Breast epithelium (tissue), 4 donors: ENCODE measurements at regions not wholly inside any gene's neighbourhood (a gene's known extent, or its start where the extent isn't known, plus 50 kb on each side); places are given as distances from the start of the nearest gene placed in this dataset.

Experiments used
- DNase-seq, 2 donors: peaks; one replicate each; pipeline ENCODE4 v3.0.0-alpha.2; 2019; ENCODE audit warnings: low spot score in 2 of 2
- H3K27ac ChIP-seq, 2 donors: fragments of 200-600 bp; sonication (generic) in 1 of 2; one replicate each; pipeline ENCODE4 v1.5.1; 2016 to 2019; ENCODE audit warnings: mild to moderate bottlenecking in 1 of 2
- H3K27me3 ChIP-seq, 2 donors: fragments of 200-600 bp; sonication (generic) in 1 of 2; one replicate each; pipeline versions ENCODE4 v1.5.1 to v1.6.0; 2017 to 2019; ENCODE audit warnings: control low read depth in 1 of 2, mild to moderate bottlenecking in 1 of 2
- H3K36me3 ChIP-seq: fragments of 200-600 bp; one replicate; pipeline ENCODE4 v1.5.1; 2019
- H3K4me1 ChIP-seq, 2 donors: fragments of 200-600 bp; sonication (generic); one replicate each; pipeline ENCODE4 v1.5.1; 2016 to 2019; ENCODE audit warnings: control low read depth in 1 of 2
- H3K4me3 ChIP-seq, 3 donors: fragments of 200-600 bp; sonication (generic); 1 replicate in 2 of 3; 2 replicates in 1 of 3; pipeline ENCODE4 v1.5.1; 2016 to 2019; ENCODE audit warnings: mild to moderate bottlenecking in 3 of 3, moderate library complexity in 2 of 3
- H3K9me3 ChIP-seq, 2 donors: fragments of 200-600 bp; sonication (generic) in 1 of 2; one replicate each; pipeline ENCODE4 v1.5.1; 2016 to 2019; ENCODE audit warnings: control low read depth in 1 of 2
- POLR2A ChIP-seq: fragments of 450-650 bp; IDR thresholded peaks from one replicate; pipeline ENCODE4 v1.6.1; 2016; ENCODE audit warnings: antibody characterized with exemption, mild to moderate bottlenecking, moderate library complexity
- POLR2AphosphoS5 ChIP-seq, 3 donors: sonication (generic); formaldehyde crosslinking; IDR thresholded peaks; one replicate each; pipeline ENCODE4 v1.6.1; 2017; ENCODE audit warnings: antibody characterized with exemption in 3 of 3
- intact Hi-C: fragments of 100-400 bp; cut with DNase I; formaldehyde crosslinking; loops from one replicate; pipeline ENCODE4 v1.15.1; 2023; ENCODE audit warnings: low total_unique reads
- TF ChIP-seq, protein P1 (sequence below), 3 donors: fragments of 450-650 bp; IDR thresholded peaks; one replicate each; pipeline ENCODE4 v1.5.1; 2016 to 2017; ENCODE audit warnings: antibody characterized with exemption in 3 of 3, mild to moderate bottlenecking in 3 of 3, moderate library complexity in 3 of 3

- Histone ChIP-seq H3K4me3 (no peak overlapping the region), H3K4me1 (no peaks in the 10 kb centered on the region), H3K27ac (no peak overlapping the region), H3K36me3 (no peaks in the 10 kb centered on the region), H3K9me3 (no peaks in the 10 kb centered on the region), H3K27me3 (no peaks in the 10 kb centered on the region)
- intact Hi-C loops: no loop called here
- DNase-seq: no peak
- no peak for TF ChIP-seq POLR2AphosphoS5 (IDR thresholded peaks at IDR 0.05)
- TF ChIP-seq, protein P1, sequence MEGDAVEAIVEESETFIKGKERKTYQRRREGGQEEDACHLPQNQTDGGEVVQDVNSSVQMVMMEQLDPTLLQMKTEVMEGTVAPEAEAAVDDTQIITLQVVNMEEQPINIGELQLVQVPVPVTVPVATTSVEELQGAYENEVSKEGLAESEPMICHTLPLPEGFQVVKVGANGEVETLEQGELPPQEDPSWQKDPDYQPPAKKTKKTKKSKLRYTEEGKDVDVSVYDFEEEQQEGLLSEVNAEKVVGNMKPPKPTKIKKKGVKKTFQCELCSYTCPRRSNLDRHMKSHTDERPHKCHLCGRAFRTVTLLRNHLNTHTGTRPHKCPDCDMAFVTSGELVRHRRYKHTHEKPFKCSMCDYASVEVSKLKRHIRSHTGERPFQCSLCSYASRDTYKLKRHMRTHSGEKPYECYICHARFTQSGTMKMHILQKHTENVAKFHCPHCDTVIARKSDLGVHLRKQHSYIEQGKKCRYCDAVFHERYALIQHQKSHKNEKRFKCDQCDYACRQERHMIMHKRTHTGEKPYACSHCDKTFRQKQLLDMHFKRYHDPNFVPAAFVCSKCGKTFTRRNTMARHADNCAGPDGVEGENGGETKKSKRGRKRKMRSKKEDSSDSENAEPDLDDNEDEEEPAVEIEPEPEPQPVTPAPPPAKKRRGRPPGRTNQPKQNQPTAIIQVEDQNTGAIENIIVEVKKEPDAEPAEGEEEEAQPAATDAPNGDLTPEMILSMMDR (IDR thresholded peaks at IDR 0.05): no peak
- no peak for TF ChIP-seq POLR2A
These were observed 434.4 kb upstream of the PDE3A start for GRCh38 chr12:19933924-19934323.

- intact Hi-C loops: no loop called here
- Histone ChIP-seq H3K4me3 (no peak overlapping the region), H3K27ac (no peak overlapping the region), H3K36me3 (no peaks in the 10 kb centered on the region), H3K4me1 (no peaks in the 10 kb centered on the region), H3K9me3 (no peaks in the 10 kb centered on the region), H3K27me3 (no peaks in the 10 kb centered on the region)
- TF ChIP-seq POLR2AphosphoS5 (IDR thresholded peaks at IDR 0.05) (no peak), POLR2A (no peak)
- TF ChIP-seq, protein P1 (IDR thresholded peaks at IDR 0.05): no peak
- no peak for DNase-seq
These were observed 431.2 kb upstream of the PDE3A start for GRCh38 chr12:19937161-19937560.

DNA sequence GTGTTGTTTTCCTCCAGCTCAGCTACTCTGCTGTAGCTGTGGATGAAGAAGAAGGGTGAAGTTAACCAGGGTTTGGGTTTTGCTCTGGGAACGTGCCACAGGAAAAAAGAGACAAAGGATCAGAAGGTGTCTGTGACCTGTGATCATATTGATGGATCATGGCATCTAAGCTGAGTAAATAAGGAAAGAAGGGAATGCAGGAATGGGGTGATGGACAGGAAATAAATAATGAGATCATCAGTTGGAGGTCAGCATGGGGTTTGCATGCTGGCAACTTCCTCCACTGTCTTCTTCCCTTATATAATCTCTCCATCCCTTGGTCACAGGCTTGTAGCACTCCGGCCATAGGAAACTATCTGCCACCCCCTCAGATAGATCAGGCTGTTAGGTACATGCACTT lies 430.3 kb upstream of the PDE3A start:
- H3K36me3 ChIP-seq: no peaks in the 10 kb centered on the region
- no peak overlapping the region for H3K4me3 ChIP-seq
- H3K27ac ChIP-seq: no peak overlapping the region
- intact Hi-C loops: no loop called here
- no peak for TF ChIP-seq POLR2A
- TF ChIP-seq, protein P1 (IDR thresholded peaks at IDR 0.05): no peak
- no peak for TF ChIP-seq POLR2AphosphoS5 (IDR thresholded peaks at IDR 0.05)
- H3K9me3 ChIP-seq: no peaks in the 10 kb centered on the region
- no peak for DNase-seq
- no peaks in the 10 kb centered on the region for H3K4me1 ChIP-seq
- H3K27me3 ChIP-seq: no peaks in the 10 kb centered on the region

- Histone ChIP-seq H3K27me3 (no peaks in the 10 kb centered on the region), H3K4me3 (no peak overlapping the region), H3K27ac (no peak overlapping the region), H3K4me1 (no peaks in the 10 kb centered on the region), H3K9me3 (no peaks in the 10 kb centered on the region), H3K36me3 (no peaks in the 10 kb centered on the region)
- intact Hi-C loops: no loop called here
- TF ChIP-seq POLR2A (no peak), POLR2AphosphoS5 (IDR thresholded peaks at IDR 0.05) (no peak)
- TF ChIP-seq, protein P1 (IDR thresholded peaks at IDR 0.05): no peak
- no peak for DNase-seq
These were observed 429.8 kb upstream of the PDE3A start for GRCh38 chr12:19938491-19938890.

DNA sequence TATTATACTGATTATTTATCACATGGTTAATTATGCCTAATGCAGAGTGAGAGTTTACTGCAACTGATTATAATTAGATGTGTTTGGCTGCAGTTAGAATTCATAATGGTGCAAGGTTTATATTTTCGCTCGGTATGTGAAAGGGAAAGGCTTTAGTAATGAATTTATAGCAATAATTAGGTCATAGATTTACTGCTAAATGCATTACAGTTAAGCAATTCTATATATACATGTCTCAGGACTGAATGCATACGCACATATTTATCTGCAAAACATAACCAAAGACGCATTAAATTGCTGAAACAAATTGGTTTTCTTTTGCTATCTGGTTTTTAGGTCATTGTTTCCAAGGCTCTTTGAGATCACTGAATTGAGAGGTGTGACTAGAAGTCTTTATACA lies 428.1 kb upstream of the PDE3A start:
- Histone ChIP-seq H3K27me3 (no peaks in the 10 kb centered on the region), H3K9me3 (no peaks in the 10 kb centered on the region), H3K36me3 (no peaks in the 10 kb centered on the region), H3K27ac (no peak overlapping the region), H3K4me3 (no peak overlapping the region), H3K4me1 (no peaks in the 10 kb centered on the region)
- intact Hi-C loops: no loop called here
- DNase-seq: no peak
- TF ChIP-seq, protein P1 (IDR thresholded peaks at IDR 0.05): no peak
- TF ChIP-seq POLR2A: no peak
- TF ChIP-seq POLR2AphosphoS5 (IDR thresholded peaks at IDR 0.05): no peak
